ENCODE measurements at regions not wholly inside any gene's neighbourhood (a gene's known extent, or its start where the extent isn't known, plus 50 kb on each side); places are given as distances from the start of the nearest gene placed in this dataset.
A peak's percentile ranks its signal among the peaks of the same experiment; 100 is the strongest.

DNA sequence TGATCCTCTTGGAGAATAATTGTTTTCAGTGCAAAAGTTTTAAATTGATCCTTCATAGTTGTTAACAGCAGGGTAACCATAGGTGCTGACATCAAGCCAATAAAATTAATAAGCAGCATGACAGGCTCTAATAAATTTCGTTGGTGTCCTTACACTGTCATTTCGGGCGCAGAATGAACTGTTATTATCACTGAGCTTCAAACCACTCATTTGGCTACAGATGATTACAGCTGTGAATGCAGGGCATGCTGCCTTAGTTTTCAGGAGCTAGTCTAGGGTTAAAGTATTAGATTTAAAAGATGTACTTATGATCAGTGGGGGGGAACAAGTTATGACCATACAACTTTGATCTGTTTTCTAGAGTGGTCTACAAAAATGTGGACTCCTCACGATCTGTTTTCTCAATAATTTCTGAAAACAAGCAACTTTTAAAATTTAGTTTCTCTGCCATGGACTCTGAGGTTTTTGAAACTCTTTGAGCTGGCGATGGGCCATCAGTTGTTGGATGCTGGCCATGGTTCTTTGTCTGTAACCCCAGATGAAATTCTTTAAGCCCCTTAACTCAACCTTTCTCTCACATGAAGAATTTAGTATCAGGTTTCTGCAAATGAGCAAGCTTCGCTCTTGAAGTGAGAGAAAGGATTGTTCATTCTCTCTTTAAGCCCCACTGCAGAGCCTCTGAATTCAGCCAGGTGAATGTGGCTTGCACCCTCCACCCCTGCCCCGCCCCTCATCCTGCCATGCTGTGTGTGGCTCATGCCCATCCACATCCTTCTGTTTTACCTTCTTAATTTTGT lies 99.1 kb upstream of the MTHFD1L start:
- Mint-ChIP-seq H3K4me3 (ENCODE audit: unreplicated experiment) (no peak overlapping the region), H3K9me3 (ENCODE audit: unreplicated experiment) (no peaks in the 10 kb centered on the region), H3K4me1 (ENCODE audit: insufficient read depth, unreplicated experiment) (no peaks in the 10 kb centered on the region), H3K27me3 (ENCODE audit: insufficient read depth, unreplicated experiment) (no peaks in the 10 kb centered on the region), H3K36me3 (ENCODE audit: insufficient read depth, unreplicated experiment) (peaks cover 6% of the 10 kb centered on the region), H3K27ac (ENCODE audit: low read depth, unreplicated experiment) (no peak overlapping the region)
- ChIA-PET POLR2A (no interaction called here), CTCF (interaction anchor here (1.0 to 1.8 kb wide), 2 partner anchors 8 to 51 kb away, joined by 4 to 5 read pairs; no protein-coding TSS in a partner anchor)
- no TSS peak for BruUV-seq (replicated peaks)
- intact Hi-C loops (cut with micrococcal nuclease): no loop called here
- TF ChIP-seq, protein P1, sequence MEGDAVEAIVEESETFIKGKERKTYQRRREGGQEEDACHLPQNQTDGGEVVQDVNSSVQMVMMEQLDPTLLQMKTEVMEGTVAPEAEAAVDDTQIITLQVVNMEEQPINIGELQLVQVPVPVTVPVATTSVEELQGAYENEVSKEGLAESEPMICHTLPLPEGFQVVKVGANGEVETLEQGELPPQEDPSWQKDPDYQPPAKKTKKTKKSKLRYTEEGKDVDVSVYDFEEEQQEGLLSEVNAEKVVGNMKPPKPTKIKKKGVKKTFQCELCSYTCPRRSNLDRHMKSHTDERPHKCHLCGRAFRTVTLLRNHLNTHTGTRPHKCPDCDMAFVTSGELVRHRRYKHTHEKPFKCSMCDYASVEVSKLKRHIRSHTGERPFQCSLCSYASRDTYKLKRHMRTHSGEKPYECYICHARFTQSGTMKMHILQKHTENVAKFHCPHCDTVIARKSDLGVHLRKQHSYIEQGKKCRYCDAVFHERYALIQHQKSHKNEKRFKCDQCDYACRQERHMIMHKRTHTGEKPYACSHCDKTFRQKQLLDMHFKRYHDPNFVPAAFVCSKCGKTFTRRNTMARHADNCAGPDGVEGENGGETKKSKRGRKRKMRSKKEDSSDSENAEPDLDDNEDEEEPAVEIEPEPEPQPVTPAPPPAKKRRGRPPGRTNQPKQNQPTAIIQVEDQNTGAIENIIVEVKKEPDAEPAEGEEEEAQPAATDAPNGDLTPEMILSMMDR (IDR thresholded peaks at IDR 0.05; ENCODE audit: unreplicated experiment): no peak
- DNase-seq (ENCODE audit: unreplicated experiment): peak; percentile 3

DNA sequence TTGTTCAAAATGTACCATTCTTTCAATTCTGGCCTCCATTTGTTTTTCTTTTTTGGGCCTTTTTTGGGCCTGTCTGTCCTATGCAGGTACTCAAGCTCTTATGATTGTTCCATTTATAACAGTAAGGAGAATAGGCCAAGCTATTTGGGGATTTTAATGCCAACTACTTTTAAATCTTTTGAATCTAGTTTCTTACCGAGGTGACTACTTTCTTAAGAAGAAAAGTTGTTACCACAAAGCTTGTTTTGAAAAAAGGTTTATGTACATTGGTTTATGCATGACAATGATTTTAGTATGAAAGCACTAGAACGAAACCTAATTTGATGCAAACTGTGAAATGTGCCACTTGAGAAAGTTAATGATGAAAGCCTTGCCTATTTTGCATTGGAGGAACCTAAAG lies 98.3 kb upstream of the MTHFD1L start:
- no peak for DNase-seq (ENCODE audit: unreplicated experiment)
- H3K27me3 Mint-ChIP-seq (ENCODE audit: insufficient read depth, unreplicated experiment): no peaks in the 10 kb centered on the region
- CTCF ChIA-PET: interaction anchor here (1.0 to 1.8 kb wide), 2 partner anchors 8 to 50 kb away, joined by 4 to 5 read pairs; no protein-coding TSS in a partner anchor
- H3K4me1 Mint-ChIP-seq (ENCODE audit: insufficient read depth, unreplicated experiment): no peaks in the 10 kb centered on the region
- POLR2A ChIA-PET: interaction anchor here (0.7 kb wide), 1 partner anchor 16 kb away, joined by 3 read pairs; no protein-coding TSS in a partner anchor
- H3K4me3 Mint-ChIP-seq (ENCODE audit: unreplicated experiment): no peak overlapping the region
- H3K36me3 Mint-ChIP-seq (ENCODE audit: insufficient read depth, unreplicated experiment): peaks cover 6% of the 10 kb centered on the region
- H3K9me3 Mint-ChIP-seq (ENCODE audit: unreplicated experiment): no peaks in the 10 kb centered on the region
- intact Hi-C loops (cut with micrococcal nuclease): no loop called here
- BruUV-seq (replicated peaks): no TSS peak
- TF ChIP-seq, protein P1 (IDR thresholded peaks at IDR 0.05; ENCODE audit: unreplicated experiment): no peak
- no peak overlapping the region for H3K27ac Mint-ChIP-seq (ENCODE audit: low read depth, unreplicated experiment)

DNA sequence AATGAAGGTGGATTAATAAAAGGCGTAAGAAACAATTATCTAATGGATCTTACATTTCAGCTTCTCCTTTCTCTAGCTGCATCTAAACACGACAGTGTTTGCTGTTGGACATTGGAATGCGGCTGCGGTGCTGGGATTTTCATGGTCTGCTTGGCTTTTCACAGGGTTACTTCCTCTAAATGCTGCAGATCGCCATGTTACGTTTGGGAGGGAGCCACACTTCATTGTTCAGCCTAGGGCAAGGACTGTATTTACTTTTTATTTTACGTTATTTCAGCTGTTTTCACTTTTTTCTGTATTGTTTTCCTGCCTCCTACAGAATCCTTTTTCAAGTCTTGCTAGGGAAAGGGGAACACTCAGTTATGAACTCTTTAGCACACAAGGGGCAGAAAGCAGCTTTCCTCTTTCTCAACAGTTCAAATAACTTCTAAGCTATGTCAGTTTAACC lies 97.9 kb upstream of the MTHFD1L start:
- Mint-ChIP-seq H3K4me1 (ENCODE audit: insufficient read depth, unreplicated experiment) (no peaks in the 10 kb centered on the region), H3K27ac (ENCODE audit: low read depth, unreplicated experiment) (no peak overlapping the region), H3K4me3 (ENCODE audit: unreplicated experiment) (no peak overlapping the region), H3K9me3 (ENCODE audit: unreplicated experiment) (no peaks in the 10 kb centered on the region), H3K36me3 (ENCODE audit: insufficient read depth, unreplicated experiment) (peaks cover 6% of the 10 kb centered on the region), H3K27me3 (ENCODE audit: insufficient read depth, unreplicated experiment) (no peaks in the 10 kb centered on the region)
- no peak for DNase-seq (ENCODE audit: unreplicated experiment)
- TF ChIP-seq, protein P1 (IDR thresholded peaks at IDR 0.05; ENCODE audit: unreplicated experiment): no peak
- intact Hi-C loops (cut with micrococcal nuclease): no loop called here
- no TSS peak for BruUV-seq (replicated peaks)
- CTCF ChIA-PET: interaction anchor here (1.0 to 1.8 kb wide), 2 partner anchors 9 to 50 kb away, joined by 4 to 5 read pairs; no protein-coding TSS in a partner anchor
- POLR2A ChIA-PET: interaction anchor here (0.7 kb wide), 1 partner anchor 15 kb away, joined by 3 read pairs; no protein-coding TSS in a partner anchor

DNA sequence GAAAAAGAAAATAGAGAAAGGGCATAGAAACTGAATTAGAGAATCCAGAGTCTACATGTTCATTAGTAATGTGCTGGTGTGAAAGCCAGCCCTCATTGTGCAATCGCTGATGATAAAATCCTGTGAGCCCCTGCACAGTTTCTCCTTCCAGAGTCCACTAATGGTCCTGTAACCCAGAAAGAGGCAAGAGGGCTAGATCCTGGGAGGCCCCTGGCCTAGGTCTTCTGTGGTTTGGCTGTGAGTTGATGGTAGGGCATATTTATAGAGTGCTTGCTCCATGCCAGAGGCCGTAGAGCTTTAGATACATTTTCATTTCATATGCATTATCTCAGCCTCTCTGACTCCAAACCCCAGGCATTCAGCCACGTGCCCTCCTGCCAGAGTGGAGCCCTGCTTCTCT lies 94.9 kb upstream of the MTHFD1L start:
- peak; percentile 5 for DNase-seq (ENCODE audit: unreplicated experiment)
- CTCF ChIA-PET: interaction anchor here (0.7 kb wide), 2 partner anchors 699 to 761 kb away, joined by 3 read pairs; no protein-coding TSS in a partner anchor
- H3K9me3 Mint-ChIP-seq (ENCODE audit: unreplicated experiment): peaks cover 8% of the 10 kb centered on the region
- TF ChIP-seq, protein P1 (IDR thresholded peaks at IDR 0.05; ENCODE audit: unreplicated experiment): no peak
- no peak overlapping the region for H3K4me3 Mint-ChIP-seq (ENCODE audit: unreplicated experiment)
- H3K4me1 Mint-ChIP-seq (ENCODE audit: insufficient read depth, unreplicated experiment): no peaks in the 10 kb centered on the region
- POLR2A ChIA-PET: no interaction called here
- intact Hi-C loops (cut with micrococcal nuclease): no loop called here
- no peaks in the 10 kb centered on the region for H3K36me3 Mint-ChIP-seq (ENCODE audit: insufficient read depth, unreplicated experiment)
- no peaks in the 10 kb centered on the region for H3K27me3 Mint-ChIP-seq (ENCODE audit: insufficient read depth, unreplicated experiment)
- BruUV-seq (replicated peaks): no TSS peak
- H3K27ac Mint-ChIP-seq (ENCODE audit: low read depth, unreplicated experiment): no peak overlapping the region
